ENCODE measurements at regions not wholly inside any gene's neighbourhood (a gene's known extent, or its start where the extent isn't known, plus 50 kb on each side); places are given as distances from the start of the nearest gene placed in this dataset.

DNA sequence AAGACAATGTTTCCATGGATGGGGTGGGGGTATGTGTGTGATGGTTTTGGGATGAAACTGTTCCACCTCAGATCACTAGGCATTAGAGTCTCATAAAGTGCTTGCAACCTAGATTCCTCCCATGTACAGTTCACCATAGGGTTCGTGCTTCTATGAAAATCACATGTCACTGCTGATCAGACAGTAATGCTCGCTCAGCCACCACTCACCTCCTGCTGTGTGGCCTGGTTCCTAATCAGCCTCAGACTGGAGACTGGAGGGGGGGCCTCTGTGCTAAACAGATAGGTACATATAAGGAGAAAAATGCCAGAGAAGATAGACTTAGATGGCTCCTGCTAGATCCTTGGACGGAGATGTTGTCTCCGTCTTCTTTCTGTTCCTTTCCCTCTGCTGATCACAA lies 1296.9 kb upstream of the SEL1L start:
- TF ChIP-seq, protein P1, sequence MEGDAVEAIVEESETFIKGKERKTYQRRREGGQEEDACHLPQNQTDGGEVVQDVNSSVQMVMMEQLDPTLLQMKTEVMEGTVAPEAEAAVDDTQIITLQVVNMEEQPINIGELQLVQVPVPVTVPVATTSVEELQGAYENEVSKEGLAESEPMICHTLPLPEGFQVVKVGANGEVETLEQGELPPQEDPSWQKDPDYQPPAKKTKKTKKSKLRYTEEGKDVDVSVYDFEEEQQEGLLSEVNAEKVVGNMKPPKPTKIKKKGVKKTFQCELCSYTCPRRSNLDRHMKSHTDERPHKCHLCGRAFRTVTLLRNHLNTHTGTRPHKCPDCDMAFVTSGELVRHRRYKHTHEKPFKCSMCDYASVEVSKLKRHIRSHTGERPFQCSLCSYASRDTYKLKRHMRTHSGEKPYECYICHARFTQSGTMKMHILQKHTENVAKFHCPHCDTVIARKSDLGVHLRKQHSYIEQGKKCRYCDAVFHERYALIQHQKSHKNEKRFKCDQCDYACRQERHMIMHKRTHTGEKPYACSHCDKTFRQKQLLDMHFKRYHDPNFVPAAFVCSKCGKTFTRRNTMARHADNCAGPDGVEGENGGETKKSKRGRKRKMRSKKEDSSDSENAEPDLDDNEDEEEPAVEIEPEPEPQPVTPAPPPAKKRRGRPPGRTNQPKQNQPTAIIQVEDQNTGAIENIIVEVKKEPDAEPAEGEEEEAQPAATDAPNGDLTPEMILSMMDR (IDR thresholded peaks at IDR 0.05), result no peak
- TF ChIP-seq EP300 (IDR thresholded peaks at IDR 0.05), result no peak

Data from sigmoid colon (tissue), 4 donors.